HepG2 (cell line): ENCODE measurements at regions not wholly inside any gene's neighbourhood (a gene's known extent, or its start where the extent isn't known, plus 50 kb on each side); places are given as distances from the start of the nearest gene placed in this dataset.
"Not testable (repeated sequence)": the region's sequence is repeated elsewhere in the genome, so short reads cannot be mapped to it uniquely, and the experiment has no call there.

Source experiments
- ATAC-seq: fragments of 200-7000 bp; cut with Tn5 transposase; 3 replicates; pipeline ENCODE4 v1.9.1; 2020; ENCODE audit warnings: mild to moderate bottlenecking, moderate library complexity
- BruUV-seq: library from RNA; stranded (reverse); fragments of 400-500 nt; replicated peaks from 2 replicates; lab custom pipeline; 2021; lab: Mats Ljungman, UMichigan
- CTCF ChIA-PET: fragments of 300-600 bp; formaldehyde crosslinking; extraction: SDS; loops from one replicate; lab custom pipeline; 2021; ENCODE audit warnings: low total read pairs, inconsistent platforms, low intra/inter-chr PET ratio; lab: Yijun Ruan, JAX
- POLR2A ChIA-PET: fragments of 350-600 bp; sonication (Branson Sonifier 250); formaldehyde crosslinking; loops from one replicate; lab custom pipeline; 2020; ENCODE audit warnings: antibody characterized with exemption, inconsistent platforms; lab: Yijun Ruan, JAX
- DNase-seq: peaks from one replicate; pipeline ENCODE4 v3.0.0-alpha.2; 2015; ENCODE audit warnings: low spot score
- FAIRE-seq: peaks from 3 replicates; lab custom pipeline; 2011; peaks lifted over from hg19 to GRCh38; lab: Jason Lieb, UNC
- H2AFZ ChIP-seq: one replicate; pipeline ENCODE4 v1.6.1; 2011; ENCODE audit warnings: low read length, inconsistent platforms
- H3K27ac ChIP-seq: fragments of 300-600 bp; 3 replicates; pipeline ENCODE4 v1.8.0; 2011; ENCODE audit warnings: mixed run types, mild to moderate bottlenecking, mixed read lengths, low read length, inconsistent platforms; ENCODE audit not compliant: insufficient read depth; ENCODE audit errors: extremely low read length
- H3K27me3 ChIP-seq, 2 experiments: fragments of 200-600 bp in 1 of 2; 2 replicates in 1 of 2; 3 replicates in 1 of 2; pipeline versions ENCODE4 v1.6.0 to v1.8.0; 2011; ENCODE audit warnings: low read length in 2 of 2, mild to moderate bottlenecking in 2 of 2, moderate library complexity in 2 of 2, inconsistent platforms in 1 of 2; ENCODE audit not compliant: insufficient read depth in 2 of 2, control insufficient read depth in 1 of 2
- H3K36me3 ChIP-seq, 2 experiments: fragments of 200-600 bp in 1 of 2; replicated peaks in 1 of 2; 2 replicates in 1 of 2; 3 replicates in 1 of 2; pipeline versions ENCODE4 v1.5.1 to v1.8.0; 2011; ENCODE audit warnings: low read length in 2 of 2, inconsistent platforms in 1 of 2; ENCODE audit not compliant: insufficient read depth in 2 of 2, control insufficient read depth in 1 of 2
- H3K4me1 ChIP-seq: 2 replicates; pipeline ENCODE4 v1.5.1; 2012; ENCODE audit warnings: low read length, inconsistent platforms; ENCODE audit not compliant: insufficient read depth
- H3K4me2 ChIP-seq: 2 replicates; pipeline ENCODE4 v1.6.0; 2011; ENCODE audit warnings: low read depth, low read length, inconsistent platforms
- H3K4me3 ChIP-seq, 3 experiments: fragments of 200-600 bp in 1 of 3; sonication (generic), shearing (Covaris generic) in 1 of 3; replicated peaks in 1 of 3; 2 replicates each; pipeline ENCODE4 v1.5.1; 2011 to 2016; ENCODE audit warnings: low read length in 3 of 3, inconsistent platforms in 2 of 3, low read depth in 2 of 3, mild to moderate bottlenecking in 2 of 3, control low read depth in 1 of 3, mixed read lengths in 1 of 3; ENCODE audit not compliant: insufficient read depth in 1 of 3
- H3K79me2 ChIP-seq: one replicate; pipeline ENCODE4 v1.6.1; 2011; ENCODE audit warnings: low read length, inconsistent platforms; ENCODE audit not compliant: insufficient read depth
- H3K9ac ChIP-seq: 2 replicates; pipeline ENCODE4 v1.6.0; 2011; ENCODE audit warnings: mild to moderate bottlenecking, low read depth, low read length, inconsistent platforms; ENCODE audit not compliant: insufficient read depth
- H3K9me3 ChIP-seq: 2 replicates; pipeline ENCODE4 v1.5.1; 2012; ENCODE audit warnings: mild to moderate bottlenecking, low read length
- H4K20me1 ChIP-seq: 2 replicates; pipeline ENCODE4 v1.6.0; 2011; ENCODE audit warnings: inconsistent platforms, mild to moderate bottlenecking, low read length, moderate library complexity; ENCODE audit not compliant: insufficient read depth
- ATF7 ChIP-seq, 2 experiments: fragments of 450-650 bp in 1 of 2; sonication (generic) in 1 of 2; formaldehyde crosslinking in 1 of 2; IDR thresholded peaks; 2 replicates each; pipeline versions ENCODE4 v1.4.0 to v1.6.1; 2016 to 2020; ENCODE audit warnings: antibody characterized with exemption in 1 of 2, mild to moderate bottlenecking in 1 of 2, missing genetic modification reagents in 1 of 2
- CREB1 ChIP-seq, 2 experiments: fragments of 450-650 bp in 1 of 2; IDR thresholded peaks; 2 replicates each; pipeline ENCODE4 v1.6.1; 2016 to 2017; ENCODE audit warnings: control low read depth in 1 of 2, mild to moderate bottlenecking in 1 of 2, missing compliant biosample characterization in 1 of 2, missing genetic modification characterization in 1 of 2
- ZBTB1 ChIP-seq: sonication (generic); formaldehyde crosslinking; IDR thresholded peaks from 2 replicates; pipeline ENCODE4 v1.4.0; 2020; ENCODE audit warnings: missing genetic modification reagents, borderline replicate concordance
- WGBS: methylation state at CpG from one replicate; pipeline ENCODE4 v1.1.6; 2017; ENCODE audit warnings: low lambda C conversion rate; 5-methylcytosine and 5-hydroxymethylcytosine counted together
- in situ Hi-C: cut with HindIII; loops from 2 replicates; pipeline ENCODE4 v1.10.0; 2017; ENCODE audit warnings: low pct_unique_long_range_greater_than_20kb; ENCODE audit not compliant: extremely low pct_ligation_motif_present
- intact Hi-C: fragments of 100-400 bp; cut with micrococcal nuclease; formaldehyde crosslinking; loops from one replicate; pipeline ENCODE4 v1.10.0; 2022; ENCODE audit not compliant: unreplicated experiment

GRCh38 chr7:25476863-25477499, 248.7 kb upstream of the NPVF start:
- H3K27ac ChIP-seq, result no peak overlapping the region
- no peak overlapping the region for H3K4me2 ChIP-seq
- H2AFZ ChIP-seq, result no peak overlapping the region
- H3K9me3 ChIP-seq, result no peaks in the 10 kb centered on the region
- POLR2A ChIA-PET, result no interaction called here
- H3K79me2 ChIP-seq, result no peaks in the 10 kb centered on the region
- CTCF ChIA-PET, result no interaction called here
- intact Hi-C loops (no loop called here), in situ Hi-C loops (no loop called here)
- BruUV-seq, result no TSS peak
- FAIRE-seq, result no peak
- no peak overlapping the region for H3K9ac ChIP-seq
- no peak for ATAC-seq
- no peak overlapping the region for H3K4me3 ChIP-seq
- TF ChIP-seq CREB1 (IDR thresholded peaks at IDR 0.05) (peak; percentile 92), CREB1 (CRISPR knock-in tag; IDR thresholded peaks at IDR 0.05) (no peak), ATF7 (IDR thresholded peaks at IDR 0.05) (peak; percentile 96), ATF7 (CRISPR knock-in tag; IDR thresholded peaks at IDR 0.05) (no peak), ZBTB1 (CRISPR knock-in tag) (no peak)
- H3K27me3 ChIP-seq, result peaks cover 0 to 5% of the 10 kb centered on the region in 2 experiments; a peak in 1 of 5 replicates
- H3K4me1 ChIP-seq, result no peaks in the 10 kb centered on the region
- no peaks in the 10 kb centered on the region for H4K20me1 ChIP-seq
- DNase-seq, result no peak
- H3K36me3 ChIP-seq, result no peaks in the 10 kb centered on the region
- WGBS, result 27% methylated on average over 9 of the region's 9 CpGs

DNA sequence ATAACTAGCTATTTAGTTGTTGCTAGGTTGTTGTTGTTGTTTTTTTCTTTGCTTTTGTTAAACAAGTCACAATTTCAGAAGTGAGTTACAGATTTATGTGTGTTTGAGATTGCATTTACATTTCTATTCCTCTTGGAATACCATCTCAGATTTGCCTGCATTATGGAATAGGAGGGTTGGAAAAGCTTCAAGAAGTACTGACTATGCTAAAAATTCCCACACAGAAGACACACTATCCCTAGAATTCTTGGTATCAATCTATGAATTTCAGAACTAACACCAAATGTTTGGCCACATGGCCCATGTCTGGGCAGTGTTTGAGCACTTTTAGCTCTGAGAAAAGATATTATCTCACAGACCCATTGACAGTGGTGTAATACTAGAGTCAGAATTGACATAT, 249.9 kb upstream of the NPVF start:
- H3K9me3 ChIP-seq, H4K20me1 ChIP-seq, DNase-seq, CTCF ChIA-PET, POLR2A ChIA-PET, H3K36me3 ChIP-seq, H3K27ac ChIP-seq, intact Hi-C loops, H3K79me2 ChIP-seq, H3K27me3 ChIP-seq, H3K4me1 ChIP-seq, BruUV-seq, ATAC-seq, H3K4me2 ChIP-seq, FAIRE-seq, in situ Hi-C loops, H3K9ac ChIP-seq, H2AFZ ChIP-seq, H3K4me3 ChIP-seq: not testable (repeated sequence)
